ENCODE measurements at regions not wholly inside any gene's neighbourhood (a gene's known extent, or its start where the extent isn't known, plus 50 kb on each side); places are given as distances from the start of the nearest gene placed in this dataset.

GRCh38 chr6:19976411-19977129 lies 139.4 kb downstream of the ID4 start:
- Mint-ChIP-seq H3K36me3 (ENCODE audit: low read depth) (peaks cover 4% of the 10 kb centered on the region; the same call in 1 of the 2 replicates), H3K27ac (no peak overlapping the region), H3K27me3 (ENCODE audit: insufficient read depth) (peaks cover 1% of the 10 kb centered on the region), H3K4me1 (ENCODE audit: low read depth) (no peaks in the 10 kb centered on the region), H3K4me3 (no peak overlapping the region), H3K9me3 (peaks cover 24% of the 10 kb centered on the region)
- no peak for DNase-seq
- no peak for TF ChIP-seq CTCF (IDR thresholded peaks at IDR 0.05)

- peaks cover 1% of the 10 kb centered on the region; the same call in 1 of the 2 replicates for H3K27me3 Mint-ChIP-seq (ENCODE audit: insufficient read depth)
- no peak for DNase-seq
- H3K4me1 Mint-ChIP-seq (ENCODE audit: low read depth): no peaks in the 10 kb centered on the region
- H3K36me3 Mint-ChIP-seq (ENCODE audit: low read depth): peaks cover 4% of the 10 kb centered on the region; the same call in 1 of the 2 replicates
- H3K4me3 Mint-ChIP-seq: no peak overlapping the region
- H3K27ac Mint-ChIP-seq: no peak overlapping the region
- TF ChIP-seq CTCF (IDR thresholded peaks at IDR 0.05): no peak
- peaks cover 28% of the 10 kb centered on the region for H3K9me3 Mint-ChIP-seq
These were observed 141.9 kb downstream of the ID4 start for GRCh38 chr6:19979059-19979458.

- H3K27ac Mint-ChIP-seq: no peak overlapping the region
- H3K36me3 Mint-ChIP-seq (ENCODE audit: low read depth): peaks cover 4% of the 10 kb centered on the region; the same call in 1 of the 2 replicates
- DNase-seq: no peak
- no peaks in the 10 kb centered on the region for H3K4me1 Mint-ChIP-seq (ENCODE audit: low read depth)
- H3K9me3 Mint-ChIP-seq: peaks cover 28% of the 10 kb centered on the region
- no peak for TF ChIP-seq CTCF (IDR thresholded peaks at IDR 0.05)
- peaks cover 1% of the 10 kb centered on the region; the same call in 1 of the 2 replicates for H3K27me3 Mint-ChIP-seq (ENCODE audit: insufficient read depth)
- H3K4me3 Mint-ChIP-seq: no peak overlapping the region
These were observed 142.8 kb downstream of the ID4 start for GRCh38 chr6:19979986-19980385.

- H3K4me3 Mint-ChIP-seq: no peak overlapping the region
- DNase-seq: no peak
- peaks cover 1% of the 10 kb centered on the region; the same call in 1 of the 2 replicates for H3K27me3 Mint-ChIP-seq (ENCODE audit: insufficient read depth)
- TF ChIP-seq CTCF (IDR thresholded peaks at IDR 0.05): no peak
- H3K36me3 Mint-ChIP-seq (ENCODE audit: low read depth): no peaks in the 10 kb centered on the region
- peaks cover 33% of the 10 kb centered on the region for H3K9me3 Mint-ChIP-seq
- no peaks in the 10 kb centered on the region for H3K4me1 Mint-ChIP-seq (ENCODE audit: low read depth)
- H3K27ac Mint-ChIP-seq: no peak overlapping the region
These were observed 146.2 kb downstream of the ID4 start for GRCh38 chr6:19983374-19983773.

- Mint-ChIP-seq H3K9me3 (peaks cover 24% of the 10 kb centered on the region), H3K27me3 (ENCODE audit: insufficient read depth) (no peaks in the 10 kb centered on the region), H3K27ac (no peak overlapping the region), H3K4me3 (no peak overlapping the region), H3K4me1 (ENCODE audit: low read depth) (no peaks in the 10 kb centered on the region), H3K36me3 (ENCODE audit: low read depth) (no peaks in the 10 kb centered on the region)
- no peak for TF ChIP-seq CTCF (IDR thresholded peaks at IDR 0.05)
- DNase-seq: no peak
These were observed 149.7 kb downstream of the ID4 start for GRCh38 chr6:19986691-19987438.

Data from HFFc6 (cell line).